NOMO-1 treated with dmso at 0.1 percent for 144 hours (cell line): ENCODE measurements at regions not wholly inside any gene's neighbourhood (a gene's known extent, or its start where the extent isn't known, plus 50 kb on each side); places are given as distances from the start of the nearest gene placed in this dataset.
"Not testable (repeated sequence)": the region's sequence is repeated elsewhere in the genome, so short reads cannot be mapped to it uniquely, and the experiment has no call there.

ENCODE experiments used
- DNase-seq: peaks from one replicate; lab custom pipeline; 2025; ENCODE audit not compliant: unreplicated experiment; lab: John Stamatoyannopoulos, UW

DNA sequence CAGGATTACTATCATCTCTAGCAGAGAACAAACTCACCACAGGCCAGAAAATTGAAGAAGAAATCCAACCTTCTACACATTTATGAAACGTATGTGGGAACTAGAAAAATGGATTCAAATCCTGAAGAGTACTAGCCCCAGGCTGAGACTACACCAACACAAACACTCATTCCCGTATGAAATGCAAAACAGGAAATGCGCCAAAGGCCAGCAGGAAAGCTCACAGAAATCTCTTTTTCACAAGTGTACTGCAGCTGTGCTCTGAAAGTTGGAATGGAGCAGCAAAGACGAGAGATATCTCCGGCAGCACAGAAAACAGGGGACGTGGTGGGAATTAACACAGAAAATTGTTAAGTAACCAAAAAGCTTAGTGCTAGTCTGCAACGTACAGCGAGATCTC, 913.5 kb downstream of the TDRD15 start:
- DNase-seq = no peak

DNA sequence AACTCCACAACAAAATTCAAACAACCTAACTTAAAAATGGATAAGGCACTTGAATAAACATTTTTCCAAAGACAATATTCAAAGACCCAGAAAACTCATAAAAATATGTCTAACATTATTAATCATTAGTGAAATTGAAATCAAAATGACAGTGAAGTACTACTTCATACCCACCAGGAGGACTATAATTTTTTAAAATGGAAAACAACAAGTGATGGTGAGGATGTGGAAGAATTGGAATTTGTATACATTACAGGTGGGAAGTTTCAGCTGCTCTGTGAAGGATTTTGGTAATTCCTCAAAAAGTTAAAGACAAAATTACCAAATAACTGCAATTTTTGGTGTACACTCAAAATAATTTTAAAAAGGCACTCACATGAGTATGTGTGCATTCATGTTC, 920.0 kb downstream of the TDRD15 start:
- no peak for DNase-seq

DNA sequence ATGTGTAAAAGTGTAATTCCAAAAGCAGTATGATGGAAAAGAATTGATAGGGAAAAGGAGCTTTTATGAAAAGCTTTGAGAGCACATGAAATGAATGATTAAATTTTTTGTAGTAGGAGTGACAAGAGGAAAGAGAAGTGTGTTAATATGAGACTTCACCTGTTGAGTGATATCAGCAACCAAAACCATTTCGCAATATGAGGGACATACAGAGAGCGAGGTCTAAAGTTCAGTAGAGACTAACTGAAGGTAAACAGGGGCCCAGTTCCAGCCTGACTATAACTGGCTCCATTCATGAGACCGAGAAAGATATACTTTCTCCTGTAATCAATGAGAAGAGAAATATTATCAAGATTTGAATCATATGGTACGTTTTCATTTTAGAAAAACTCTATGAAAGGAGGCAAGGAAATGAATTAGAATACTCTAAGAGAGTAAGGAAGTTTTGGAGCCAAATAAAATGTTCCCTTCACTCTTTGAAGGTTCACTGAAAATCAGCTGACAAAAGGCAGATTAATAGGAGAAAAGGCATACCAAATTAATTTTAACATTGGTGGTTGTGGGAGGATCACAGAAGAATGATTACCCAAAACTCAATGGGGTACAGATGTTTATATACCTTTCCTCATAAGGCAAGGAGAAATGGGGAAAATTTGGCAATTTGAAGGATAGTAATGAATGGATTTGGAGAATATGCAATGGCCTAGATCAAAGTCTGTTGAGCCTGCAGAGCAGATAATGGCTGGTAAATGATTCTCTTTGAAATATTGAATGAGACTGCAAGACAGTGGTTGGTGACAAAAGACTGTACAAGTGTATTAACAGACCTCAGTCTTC, 932.2 kb downstream of the TDRD15 start:
- no peak for DNase-seq

DNA sequence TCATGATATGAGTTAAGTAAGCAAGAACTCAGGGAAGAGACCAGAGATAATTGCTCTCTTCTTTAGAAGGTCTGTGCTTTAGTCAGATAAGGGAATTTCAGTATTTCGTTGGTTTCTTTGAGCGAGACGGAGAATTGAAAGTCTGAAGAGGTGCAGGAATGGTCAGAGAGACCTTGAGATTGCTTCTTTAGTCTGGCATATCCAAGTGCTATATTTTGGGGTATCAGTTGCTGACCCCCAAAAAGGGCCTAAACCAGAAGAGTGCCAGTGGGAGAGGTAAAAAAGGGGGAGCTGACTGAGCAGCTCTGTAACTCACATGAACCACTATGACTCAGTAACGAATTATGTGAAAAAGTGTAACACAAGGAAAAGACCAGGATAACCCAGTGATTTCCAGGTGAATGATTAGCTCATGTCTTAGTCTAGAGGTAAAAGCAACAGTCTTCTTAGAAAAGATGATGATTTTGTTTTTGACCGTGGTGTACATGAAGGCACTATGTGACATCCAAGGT, 932.9 kb downstream of the TDRD15 start:
- no peak for DNase-seq

DNA sequence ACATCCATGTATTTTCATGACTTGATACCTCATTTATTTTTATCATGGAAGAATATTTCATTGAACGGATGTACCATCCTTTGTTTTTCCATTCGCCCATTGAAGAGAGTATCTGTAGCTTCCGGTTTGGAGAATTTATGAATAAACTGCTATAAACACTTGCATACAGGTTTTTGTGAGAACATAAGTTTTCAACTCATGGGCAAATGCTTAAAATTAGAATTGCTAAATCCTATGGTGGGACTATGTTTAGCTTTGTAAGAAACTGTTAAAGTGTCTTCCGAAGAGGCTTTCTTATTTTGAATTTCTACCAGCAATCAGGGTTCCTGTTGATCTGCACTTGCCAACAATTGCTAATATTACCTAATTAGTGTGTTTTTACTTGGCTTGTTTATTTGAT, 938.9 kb downstream of the TDRD15 start:
- no peak for DNase-seq

DNA sequence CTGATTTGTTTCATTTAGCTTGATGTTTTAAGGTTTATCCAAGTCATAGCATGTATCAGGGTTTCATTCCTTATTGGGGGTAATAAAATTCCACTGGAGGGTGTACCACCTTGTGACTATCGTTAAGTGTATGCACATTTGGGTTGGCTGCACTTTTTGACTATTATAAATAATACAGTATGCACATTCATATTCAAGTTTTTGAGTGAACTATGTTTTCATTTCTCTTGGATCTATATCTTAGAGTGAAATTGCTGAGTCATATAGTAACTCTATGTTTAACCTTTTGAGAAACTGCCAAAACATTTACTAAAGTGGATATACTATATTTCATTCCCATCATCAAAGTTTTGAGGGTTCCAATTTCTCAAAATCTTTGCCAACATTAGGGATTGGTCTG, 952.7 kb downstream of the TDRD15 start:
- no peak for DNase-seq

DNA sequence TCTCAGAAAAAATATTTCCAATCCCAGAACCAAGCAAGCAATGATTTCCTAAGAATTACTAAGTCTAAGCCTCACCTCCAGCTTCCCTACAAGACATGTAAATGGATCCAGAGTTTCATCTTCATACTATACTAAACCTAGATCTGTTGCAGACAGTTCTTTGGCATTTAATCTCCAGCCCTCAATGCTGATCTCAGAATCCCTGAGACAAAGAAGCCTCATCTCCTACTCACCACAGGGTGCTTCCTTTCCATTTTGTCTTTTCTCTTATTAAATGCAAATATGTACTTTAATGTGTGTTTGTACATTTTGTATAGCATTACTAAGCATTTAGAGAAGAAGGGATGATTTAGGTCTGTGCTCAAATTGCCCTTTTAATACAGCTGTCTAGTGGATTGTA, 954.9 kb downstream of the TDRD15 start:
- no peak for DNase-seq

DNA sequence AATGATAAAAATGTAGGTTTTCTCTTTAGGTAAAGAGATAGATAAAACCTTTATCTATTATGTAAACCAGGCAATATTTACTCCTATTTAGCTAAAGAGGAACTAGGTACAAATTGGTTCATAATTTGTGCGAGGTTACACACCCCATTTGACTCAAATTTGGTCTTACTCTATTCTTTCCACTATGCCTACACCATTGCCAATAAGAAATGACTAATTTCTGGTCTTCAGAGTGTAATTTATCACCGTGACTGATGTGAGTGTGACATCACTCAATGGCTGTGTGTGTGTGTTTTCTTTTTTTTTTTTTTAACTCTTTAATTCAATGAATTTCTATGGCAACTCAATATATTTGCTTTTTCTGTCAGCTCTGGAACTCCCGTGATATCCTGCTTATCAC, 955.8 kb downstream of the TDRD15 start:
- no peak for DNase-seq

DNA sequence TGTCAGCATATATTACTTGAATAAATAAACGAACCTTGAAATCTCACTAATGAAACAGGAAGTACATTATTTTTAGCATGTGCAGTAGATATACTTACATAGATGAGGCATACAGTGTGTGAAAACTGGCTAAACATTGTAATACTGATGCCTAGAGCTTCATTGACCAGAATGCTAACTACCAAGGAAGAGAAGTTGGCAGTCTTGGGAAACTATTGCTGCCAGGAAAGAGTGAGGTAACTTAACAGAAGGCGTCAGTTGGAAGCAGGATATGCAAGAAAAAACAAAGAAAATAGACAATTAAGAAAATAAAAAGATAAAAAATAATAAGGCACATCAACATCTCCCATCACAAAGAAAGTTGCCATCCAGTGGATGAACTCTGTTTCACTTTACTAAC, 963.0 kb downstream of the TDRD15 start:
- DNase-seq = no peak

DNA sequence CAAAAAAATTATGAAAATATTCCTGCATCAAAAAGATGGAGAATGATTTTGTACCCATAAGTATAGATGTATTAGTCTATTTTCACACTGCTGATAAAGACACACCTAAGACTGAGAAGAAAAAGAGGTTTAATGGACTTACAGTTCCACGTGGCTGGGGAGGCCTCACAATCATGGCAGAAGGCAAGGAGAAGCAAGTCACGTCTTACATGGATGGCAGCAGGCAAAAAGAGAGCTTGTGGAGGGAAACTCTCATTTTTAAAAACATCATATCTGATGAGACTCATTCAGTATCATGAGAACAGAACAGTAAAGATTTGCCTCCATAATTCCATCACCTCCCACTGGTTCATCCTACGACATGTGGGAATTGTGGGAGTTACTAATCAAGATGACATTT, 979.8 kb downstream of the TDRD15 start:
- DNase-seq = not testable (repeated sequence)

DNA sequence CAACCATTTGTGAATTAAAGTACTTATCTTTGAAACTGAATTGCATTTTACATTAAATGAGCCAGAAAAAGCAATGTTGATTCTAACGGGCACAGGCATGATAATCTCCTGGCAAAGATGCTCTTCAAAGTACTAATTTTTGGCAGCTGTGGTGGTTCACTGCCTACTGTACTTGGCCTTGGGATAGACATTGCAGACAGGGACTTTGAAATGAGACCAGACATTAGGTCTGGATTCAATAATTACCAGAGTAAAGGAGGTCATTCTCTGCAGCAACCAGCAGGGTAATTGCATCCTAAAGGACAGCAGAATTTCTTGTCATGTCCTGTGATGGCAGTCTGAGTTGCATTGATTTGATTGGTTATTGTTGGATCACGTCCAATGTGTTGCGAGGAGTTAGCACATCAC, 986.5 kb downstream of the TDRD15 start:
- no peak for DNase-seq

DNA sequence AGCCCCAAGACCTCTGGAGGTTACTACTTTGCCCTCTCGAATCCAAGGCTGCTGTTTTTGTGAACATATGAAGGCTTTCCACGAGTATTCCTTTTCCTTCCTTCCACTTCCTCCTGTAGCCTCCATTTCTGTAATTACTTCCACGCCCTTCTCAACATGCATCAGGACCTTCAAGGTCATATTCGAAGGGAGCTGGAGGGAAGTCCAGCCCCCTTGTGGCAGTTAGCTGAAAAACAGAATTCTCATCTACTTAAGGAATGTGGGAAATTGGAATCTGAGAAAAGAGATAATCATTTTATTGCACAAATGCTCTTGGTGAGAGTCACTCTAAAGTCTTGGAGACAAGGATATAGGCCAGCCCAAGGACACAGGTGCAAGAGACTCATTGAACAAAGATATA, 1000.2 kb downstream of the TDRD15 start:
- DNase-seq = no peak

DNA sequence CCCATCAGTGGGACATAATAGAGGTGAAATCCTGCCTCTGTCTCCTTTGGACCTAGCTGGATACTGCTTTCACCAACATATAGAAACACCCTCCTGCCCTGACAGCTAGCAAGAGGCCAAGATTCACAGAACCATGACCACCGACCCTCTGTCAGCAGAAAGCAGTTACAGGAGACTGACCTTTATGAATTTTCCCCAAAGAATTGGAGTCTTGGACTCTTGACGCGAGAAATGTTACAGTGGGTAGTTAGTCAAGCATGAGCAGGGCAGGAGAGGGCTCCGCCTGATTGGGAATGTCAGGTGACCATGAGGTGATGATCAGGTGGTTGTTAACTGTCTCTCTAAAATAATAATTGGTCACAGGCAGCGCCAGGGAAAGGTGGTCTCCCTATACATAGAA, 1002.3 kb downstream of the TDRD15 start:
- no peak for DNase-seq

DNA sequence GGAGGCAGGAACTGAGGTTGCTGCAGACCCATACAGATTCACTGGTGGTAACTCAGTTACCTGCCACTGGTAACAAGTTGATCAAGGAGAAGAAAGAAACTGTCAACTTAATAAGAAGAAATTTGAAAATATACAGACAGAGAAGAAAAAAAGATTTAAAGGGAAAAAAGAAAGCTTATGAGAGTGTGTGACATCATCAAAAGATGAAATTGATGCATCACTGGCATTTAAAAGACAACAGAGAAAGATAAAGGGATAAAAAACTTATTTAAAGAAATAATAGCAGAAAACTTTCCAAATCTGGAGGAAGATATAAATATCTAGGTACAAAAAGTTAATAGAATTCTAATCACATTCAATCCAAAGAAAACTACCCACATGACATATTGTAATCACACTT, 1003.2 kb downstream of the TDRD15 start:
- DNase-seq = no peak

DNA sequence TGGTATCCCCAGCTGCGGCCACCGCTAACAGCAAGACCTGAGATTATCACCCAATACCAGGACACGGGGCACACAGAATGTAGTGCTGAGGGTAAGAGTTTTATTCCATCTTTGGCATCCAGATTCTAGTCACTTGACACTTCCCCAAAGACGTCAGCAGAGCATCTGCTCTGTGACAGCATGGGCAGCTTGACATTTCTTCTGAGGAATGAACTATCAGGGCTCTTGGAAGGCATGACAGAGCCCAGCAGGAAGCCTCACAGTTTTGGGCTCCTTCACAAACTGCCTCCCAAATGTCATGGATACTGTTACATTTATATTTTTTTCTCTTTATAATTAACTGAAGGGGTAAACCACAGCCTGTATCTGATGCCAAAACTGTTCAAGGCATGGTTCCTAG, 1010.7 kb downstream of the TDRD15 start:
- no peak for DNase-seq

DNA sequence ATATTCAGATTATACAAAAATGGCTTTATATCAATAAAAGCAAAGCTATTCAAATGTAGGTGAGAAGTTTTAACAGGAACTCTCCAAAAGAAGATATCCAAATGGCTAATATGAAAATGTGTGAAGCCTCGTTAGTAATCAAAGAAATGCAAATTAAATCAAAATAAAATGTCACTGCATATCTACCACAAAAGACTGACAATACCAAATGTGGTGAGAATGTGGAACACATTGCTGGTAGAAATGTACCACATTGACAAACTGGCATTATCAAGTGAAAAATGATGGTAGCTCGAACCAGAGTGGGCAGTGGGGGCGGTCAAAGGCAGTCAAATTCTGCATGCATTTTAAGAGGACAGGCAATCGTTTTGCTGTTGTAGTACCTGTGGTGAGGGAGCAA, 1012.7 kb downstream of the TDRD15 start:
- no peak for DNase-seq

DNA sequence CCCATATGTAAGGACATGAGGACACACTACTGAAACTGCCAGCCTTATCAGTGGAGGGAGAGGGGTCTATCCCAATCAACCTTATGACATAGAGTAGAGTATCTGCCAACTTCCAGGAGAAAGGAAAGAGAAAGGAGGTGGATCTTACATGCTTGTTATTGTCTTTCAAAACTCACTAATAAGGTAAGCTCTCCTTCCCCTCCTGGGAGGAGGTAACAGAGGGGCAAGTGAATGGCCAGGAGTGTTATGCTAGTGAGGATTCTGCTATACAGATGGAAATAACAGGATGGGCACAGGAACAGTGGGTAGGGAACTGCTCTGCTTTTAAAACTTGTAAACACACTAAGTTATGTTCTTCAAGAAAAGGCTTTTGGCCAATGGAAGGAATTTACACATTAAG, 1020.1 kb downstream of the TDRD15 start:
- no peak for DNase-seq

DNA sequence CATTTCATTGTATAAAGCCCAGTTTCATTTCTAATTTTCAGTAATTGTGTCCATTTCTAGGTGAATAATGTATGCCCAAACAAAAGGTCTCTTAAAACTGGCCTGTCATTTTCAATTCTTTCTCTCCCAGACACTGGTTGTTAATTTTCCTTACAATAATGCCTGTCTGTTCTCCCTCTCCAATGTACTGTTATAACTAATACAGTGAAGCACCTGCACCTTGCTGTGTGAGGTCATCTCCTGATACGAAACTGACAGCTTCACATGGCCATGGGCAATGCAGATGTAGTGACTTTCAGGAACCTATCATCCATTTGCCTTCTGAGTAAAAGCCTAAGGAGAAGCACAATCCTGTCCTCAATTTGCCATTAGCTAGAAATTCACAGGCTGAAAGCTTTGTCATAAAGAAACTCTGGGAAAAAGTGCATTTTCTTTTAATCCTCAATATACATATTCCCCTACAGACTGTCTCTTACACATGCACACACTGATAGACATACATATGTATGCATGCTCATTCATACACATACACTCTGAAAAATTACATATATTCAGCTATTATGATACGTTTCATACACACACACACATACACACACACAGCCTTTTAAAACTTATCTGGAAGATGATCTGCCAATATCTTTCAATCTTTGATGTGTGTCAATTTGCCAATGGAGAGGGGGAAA, 1030.3 kb downstream of the TDRD15 start:
- DNase-seq = no peak

DNA sequence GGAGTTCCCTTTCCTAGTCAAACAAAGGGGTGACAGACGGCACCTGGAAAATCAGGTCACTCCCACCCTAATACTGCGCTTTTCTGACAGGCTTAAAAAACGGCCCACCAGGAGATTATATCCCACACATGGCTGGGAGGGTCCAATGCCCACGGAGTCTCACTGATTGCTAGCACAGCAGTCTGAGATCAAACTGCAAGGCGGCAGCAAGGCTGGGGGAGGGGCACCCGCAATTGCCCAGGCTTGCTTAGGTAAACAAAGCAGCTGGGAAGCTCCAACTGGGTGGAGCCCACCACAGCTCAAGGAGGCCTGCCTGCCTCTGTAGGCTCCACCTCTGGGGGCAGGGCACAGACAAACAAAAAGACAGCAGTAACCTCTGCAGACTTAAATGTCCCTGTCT, 1032.9 kb downstream of the TDRD15 start:
- not testable (repeated sequence) for DNase-seq

DNA sequence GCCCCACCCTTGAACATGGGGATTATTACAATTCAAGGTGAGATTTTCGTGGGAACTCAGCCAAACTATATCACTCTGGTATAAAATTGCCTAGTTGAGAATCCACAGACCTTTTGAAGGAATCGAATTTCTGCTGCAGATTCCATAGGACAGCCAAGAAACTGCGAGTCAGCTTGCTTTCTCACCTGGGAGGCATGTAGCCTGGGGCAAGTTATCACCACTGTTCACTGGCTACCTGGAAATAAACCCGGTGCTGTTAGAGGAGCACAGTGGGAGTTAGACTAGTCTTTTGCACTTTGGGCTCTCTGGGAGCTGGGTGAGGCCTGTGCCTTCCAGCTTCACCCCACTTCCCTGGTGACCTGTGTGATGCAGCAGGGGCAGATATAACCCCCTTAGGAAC, 1043.5 kb downstream of the TDRD15 start:
- no peak for DNase-seq

DNA sequence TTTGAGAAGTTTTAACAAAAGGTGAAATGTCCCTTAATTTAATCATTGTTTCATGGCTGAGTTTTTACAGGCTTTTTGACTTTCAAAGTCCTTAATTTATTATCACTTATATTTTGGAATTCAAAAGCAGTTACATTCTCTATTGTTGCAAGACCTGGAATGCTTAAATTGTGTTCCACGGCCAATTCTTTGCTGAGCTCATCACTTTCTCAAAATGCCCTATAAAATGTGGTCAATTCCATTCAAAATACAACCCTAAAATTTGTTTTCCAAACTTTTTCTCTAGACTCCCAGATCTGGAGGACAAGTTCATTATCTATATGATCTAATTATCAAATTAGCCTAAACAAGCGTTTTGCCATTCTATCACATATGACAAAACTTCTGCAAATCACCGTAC, 1051.2 kb downstream of the TDRD15 start:
- no peak for DNase-seq

DNA sequence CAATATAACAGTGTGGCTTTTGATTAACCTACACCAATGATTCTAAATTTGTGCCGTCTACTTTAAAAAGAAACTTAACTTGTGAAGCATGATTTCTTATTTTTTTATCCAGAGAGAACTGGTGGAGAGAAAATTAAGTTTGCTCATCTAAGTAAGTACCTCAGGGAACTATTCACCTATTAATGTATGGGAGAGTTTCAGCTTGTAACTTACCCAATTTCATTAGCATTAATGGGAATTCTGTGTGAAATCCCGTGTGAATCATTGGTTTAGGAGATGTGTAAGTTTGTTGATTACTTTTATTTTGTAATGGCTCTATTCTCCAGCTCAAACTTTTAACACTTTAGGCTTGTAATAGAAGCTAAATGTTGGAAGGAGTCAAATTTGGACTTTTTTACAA, 1061.5 kb downstream of the TDRD15 start:
- DNase-seq = no peak
